ENCODE measurements at regions not wholly inside any gene's neighbourhood (a gene's known extent, or its start where the extent isn't known, plus 50 kb on each side); places are given as distances from the start of the nearest gene placed in this dataset.

DNA sequence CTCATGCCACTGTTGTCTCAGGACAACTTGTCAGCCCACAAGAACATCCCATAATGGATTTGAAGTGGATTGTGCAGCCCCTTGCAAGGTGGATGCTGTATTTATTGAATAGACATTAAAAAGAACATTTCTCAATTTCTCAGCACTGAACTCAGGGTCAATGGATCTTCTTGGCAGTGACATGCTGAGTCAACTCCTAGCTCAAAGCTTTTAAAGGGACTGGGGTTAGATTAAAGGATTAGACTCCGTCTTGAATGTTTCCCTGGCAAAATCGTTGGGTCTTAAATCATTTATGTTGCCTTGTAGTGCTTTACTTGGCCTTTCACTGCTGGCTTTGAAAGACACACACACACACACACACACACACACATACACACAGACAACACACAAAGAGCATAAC, 221.6 kb upstream of the PBX1 start:
- no peak for DNase-seq
- no peaks in the 10 kb centered on the region for H3K79me2 ChIP-seq (ENCODE audit: insufficient read depth, low read length)
- no peaks in the 10 kb centered on the region for H3K4me1 ChIP-seq (ENCODE audit: insufficient read depth, low read length)
- H3K27ac ChIP-seq (ENCODE audit: low read length): no peak overlapping the region
- no peak overlapping the region for H3K9ac ChIP-seq (ENCODE audit: low read depth, low read length)
- TF ChIP-seq, protein P1, sequence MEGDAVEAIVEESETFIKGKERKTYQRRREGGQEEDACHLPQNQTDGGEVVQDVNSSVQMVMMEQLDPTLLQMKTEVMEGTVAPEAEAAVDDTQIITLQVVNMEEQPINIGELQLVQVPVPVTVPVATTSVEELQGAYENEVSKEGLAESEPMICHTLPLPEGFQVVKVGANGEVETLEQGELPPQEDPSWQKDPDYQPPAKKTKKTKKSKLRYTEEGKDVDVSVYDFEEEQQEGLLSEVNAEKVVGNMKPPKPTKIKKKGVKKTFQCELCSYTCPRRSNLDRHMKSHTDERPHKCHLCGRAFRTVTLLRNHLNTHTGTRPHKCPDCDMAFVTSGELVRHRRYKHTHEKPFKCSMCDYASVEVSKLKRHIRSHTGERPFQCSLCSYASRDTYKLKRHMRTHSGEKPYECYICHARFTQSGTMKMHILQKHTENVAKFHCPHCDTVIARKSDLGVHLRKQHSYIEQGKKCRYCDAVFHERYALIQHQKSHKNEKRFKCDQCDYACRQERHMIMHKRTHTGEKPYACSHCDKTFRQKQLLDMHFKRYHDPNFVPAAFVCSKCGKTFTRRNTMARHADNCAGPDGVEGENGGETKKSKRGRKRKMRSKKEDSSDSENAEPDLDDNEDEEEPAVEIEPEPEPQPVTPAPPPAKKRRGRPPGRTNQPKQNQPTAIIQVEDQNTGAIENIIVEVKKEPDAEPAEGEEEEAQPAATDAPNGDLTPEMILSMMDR (IDR thresholded peaks at IDR 0.05; ENCODE audit: borderline replicate concordance, extremely low read depth, low read length, poor library complexity, severe bottlenecking): no peak
- TF ChIP-seq EZH2 (IDR thresholded peaks at IDR 0.05; ENCODE audit: borderline replicate concordance, low read depth, low read length, severe bottlenecking): no peak
- H3K27me3 ChIP-seq (ENCODE audit: insufficient read depth, low read length, poor library complexity): no peaks in the 10 kb centered on the region
- no peaks in the 10 kb centered on the region for H4K20me1 ChIP-seq (ENCODE audit: insufficient read depth, low read length)
- H2AFZ ChIP-seq (ENCODE audit: low read depth, low read length): no peak overlapping the region
- no peaks in the 10 kb centered on the region for H3K36me3 ChIP-seq (ENCODE audit: insufficient read depth, low read length)
- no peak overlapping the region for H3K4me3 ChIP-seq (ENCODE audit: low read depth in 1 of 2, low read length in 2 of 2)
- H3K9me3 ChIP-seq (ENCODE audit: insufficient read depth, low read length, severe bottlenecking): no peaks in the 10 kb centered on the region
- ATAC-seq (ENCODE audit: insufficient read depth, low read depth): no peak
- no peak overlapping the region for H3K4me2 ChIP-seq (ENCODE audit: insufficient read depth, low read length)

DNA sequence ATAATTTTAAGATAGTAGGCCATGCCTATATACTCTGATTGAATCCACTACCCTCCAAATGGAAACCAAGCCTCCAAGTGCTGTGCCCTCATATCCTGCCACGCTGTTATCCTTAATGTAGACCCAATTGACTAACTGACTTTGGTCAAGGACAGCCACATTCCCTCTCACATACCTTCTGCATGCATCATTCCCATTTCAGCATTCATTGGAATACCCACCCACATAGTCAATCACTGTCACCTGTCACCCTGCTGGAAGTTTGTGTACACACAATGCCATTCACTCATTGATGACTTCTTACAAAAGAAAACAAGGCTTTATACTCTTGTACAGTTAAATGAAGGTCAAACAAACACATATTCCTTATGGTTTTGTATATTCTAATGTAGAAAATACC, 221.1 kb upstream of the PBX1 start:
- Histone ChIP-seq H3K4me3 (ENCODE audit: low read depth in 1 of 2, low read length in 2 of 2) (no peak overlapping the region), H3K27me3 (ENCODE audit: insufficient read depth, low read length, poor library complexity) (no peaks in the 10 kb centered on the region), H3K4me1 (ENCODE audit: insufficient read depth, low read length) (no peaks in the 10 kb centered on the region), H3K9ac (ENCODE audit: low read depth, low read length) (no peak overlapping the region), H3K27ac (ENCODE audit: low read length) (no peak overlapping the region), H3K79me2 (ENCODE audit: insufficient read depth, low read length) (no peaks in the 10 kb centered on the region), H2AFZ (ENCODE audit: low read depth, low read length) (no peak overlapping the region), H3K36me3 (ENCODE audit: insufficient read depth, low read length) (no peaks in the 10 kb centered on the region), H3K9me3 (ENCODE audit: insufficient read depth, low read length, severe bottlenecking) (no peaks in the 10 kb centered on the region), H4K20me1 (ENCODE audit: insufficient read depth, low read length) (no peaks in the 10 kb centered on the region), H3K4me2 (ENCODE audit: insufficient read depth, low read length) (no peak overlapping the region)
- TF ChIP-seq, protein P1 (IDR thresholded peaks at IDR 0.05; ENCODE audit: borderline replicate concordance, extremely low read depth, low read length, poor library complexity, severe bottlenecking): no peak
- no peak for TF ChIP-seq EZH2 (IDR thresholded peaks at IDR 0.05; ENCODE audit: borderline replicate concordance, low read depth, low read length, severe bottlenecking)
- ATAC-seq (ENCODE audit: insufficient read depth, low read depth) (no peak), DNase-seq (no peak)

DNA sequence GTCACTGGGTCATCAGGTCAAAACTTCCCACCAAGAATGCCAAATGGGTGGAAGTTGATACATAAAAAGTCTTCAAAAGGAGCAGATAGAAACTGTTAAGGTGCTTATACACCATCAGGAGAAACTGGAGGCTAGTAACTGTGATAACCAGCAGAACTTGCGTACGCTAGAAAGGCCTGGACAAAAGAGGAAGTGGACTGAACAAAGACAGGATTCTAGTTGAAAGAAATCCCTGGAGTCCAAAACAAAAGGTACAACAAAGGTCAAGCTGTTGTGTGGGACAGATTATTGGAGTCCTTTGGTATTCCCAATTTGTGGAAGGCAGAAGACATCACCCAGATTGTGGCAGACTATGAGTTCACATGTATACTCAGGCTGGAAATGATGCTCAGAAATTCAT, 215.8 kb upstream of the PBX1 start:
- Histone ChIP-seq H3K9ac (ENCODE audit: low read depth, low read length) (no peak overlapping the region), H3K79me2 (ENCODE audit: insufficient read depth, low read length) (no peaks in the 10 kb centered on the region), H3K9me3 (ENCODE audit: insufficient read depth, low read length, severe bottlenecking) (no peaks in the 10 kb centered on the region), H4K20me1 (ENCODE audit: insufficient read depth, low read length) (no peaks in the 10 kb centered on the region), H3K27me3 (ENCODE audit: insufficient read depth, low read length, poor library complexity) (no peaks in the 10 kb centered on the region), H2AFZ (ENCODE audit: low read depth, low read length) (no peak overlapping the region), H3K4me3 (ENCODE audit: low read depth in 1 of 2, low read length in 2 of 2) (no peak overlapping the region), H3K4me1 (ENCODE audit: insufficient read depth, low read length) (no peaks in the 10 kb centered on the region), H3K4me2 (ENCODE audit: insufficient read depth, low read length) (no peak overlapping the region), H3K36me3 (ENCODE audit: insufficient read depth, low read length) (no peaks in the 10 kb centered on the region), H3K27ac (ENCODE audit: low read length) (no peak overlapping the region)
- no peak for DNase-seq
- ATAC-seq (ENCODE audit: insufficient read depth, low read depth): no peak
- TF ChIP-seq, protein P1 (IDR thresholded peaks at IDR 0.05; ENCODE audit: borderline replicate concordance, extremely low read depth, low read length, poor library complexity, severe bottlenecking): no peak
- no peak for TF ChIP-seq EZH2 (IDR thresholded peaks at IDR 0.05; ENCODE audit: borderline replicate concordance, low read depth, low read length, severe bottlenecking)

- ATAC-seq (ENCODE audit: insufficient read depth, low read depth): no peak
- Histone ChIP-seq H3K27me3 (ENCODE audit: insufficient read depth, low read length, poor library complexity) (no peaks in the 10 kb centered on the region), H2AFZ (ENCODE audit: low read depth, low read length) (no peak overlapping the region)
Measured at GRCh38 chr1:164347980-164348379, 211.0 kb upstream of the PBX1 start.

More at GRCh38 chr1:164347980-164348379, 211.0 kb upstream of the PBX1 start:
- Histone ChIP-seq H4K20me1 (ENCODE audit: insufficient read depth, low read length) (no peaks in the 10 kb centered on the region), H3K4me2 (ENCODE audit: insufficient read depth, low read length) (no peak overlapping the region), H3K9ac (ENCODE audit: low read depth, low read length) (no peak overlapping the region), H3K79me2 (ENCODE audit: insufficient read depth, low read length) (no peaks in the 10 kb centered on the region), H3K36me3 (ENCODE audit: insufficient read depth, low read length) (no peaks in the 10 kb centered on the region), H3K9me3 (ENCODE audit: insufficient read depth, low read length, severe bottlenecking) (no peaks in the 10 kb centered on the region), H3K27ac (ENCODE audit: low read length) (no peak overlapping the region), H3K4me1 (ENCODE audit: insufficient read depth, low read length) (no peaks in the 10 kb centered on the region), H3K4me3 (ENCODE audit: low read depth in 1 of 2, low read length in 2 of 2) (no peak overlapping the region)
- no peak for TF ChIP-seq EZH2 (IDR thresholded peaks at IDR 0.05; ENCODE audit: borderline replicate concordance, low read depth, low read length, severe bottlenecking)
- TF ChIP-seq, protein P1 (IDR thresholded peaks at IDR 0.05; ENCODE audit: borderline replicate concordance, extremely low read depth, low read length, poor library complexity, severe bottlenecking): no peak
- DNase-seq: no peak
